ENCODE measurements at regions not wholly inside any gene's neighbourhood (a gene's known extent, or its start where the extent isn't known, plus 50 kb on each side); places are given as distances from the start of the nearest gene placed in this dataset.

- no peak for TF ChIP-seq NCOA1 (CRISPR knock-in tag; IDR thresholded peaks at IDR 0.05)
- no peak for TF ChIP-seq ZNF678 (CRISPR knock-in tag; IDR thresholded peaks at IDR 0.05)
- TF ChIP-seq NFKBIZ (CRISPR knock-in tag; IDR thresholded peaks at IDR 0.05) = no peak
- no peak for TF ChIP-seq YEATS4 (CRISPR knock-in tag; IDR thresholded peaks at IDR 0.05; ENCODE audit: borderline replicate concordance)
- TF ChIP-seq HNF4A (CRISPR knock-in tag; IDR thresholded peaks at IDR 0.05) = no peak
- TF ChIP-seq SIX4 (CRISPR knock-in tag; IDR thresholded peaks at IDR 0.05) = no peak
Measured at GRCh38 chr18:45408218-45408617, 207.1 kb upstream of the SLC14A2 start (continued).

GRCh38 chr18:45409971-45410370 lies 205.3 kb upstream of the SLC14A2 start:
- WGBS (ENCODE audit: low lambda C conversion rate) = 44% methylated on average over 4 of the region's 7 CpGs
- no peak for TF ChIP-seq ZFP1 (CRISPR knock-in tag; IDR thresholded peaks at IDR 0.05)
- TF ChIP-seq IKZF4 (CRISPR knock-in tag; IDR thresholded peaks at IDR 0.05; ENCODE audit: borderline replicate concordance, low read depth, not compliant biosample characterization) = no peak
- TF ChIP-seq MIER2 (CRISPR knock-in tag; IDR thresholded peaks at IDR 0.05) = no peak
- no peak for TF ChIP-seq ONECUT2 (CRISPR knock-in tag; IDR thresholded peaks at IDR 0.05)
- TF ChIP-seq TARDBP (CRISPR knock-in tag; IDR thresholded peaks at IDR 0.05) = no peak
- no peak for TF ChIP-seq PRDM10 (CRISPR knock-in tag; IDR thresholded peaks at IDR 0.05; ENCODE audit: low read depth)
- no peak for TF ChIP-seq SYNCRIP (IDR thresholded peaks at IDR 0.05; ENCODE audit: insufficient read depth, low read depth, low read length)
- TF ChIP-seq MLX (CRISPR knock-in tag; IDR thresholded peaks at IDR 0.05) = no peak
- TF ChIP-seq KLF13 (CRISPR knock-in tag; IDR thresholded peaks at IDR 0.05) = no peak
- no peak for TF ChIP-seq NCOA2 (CRISPR knock-in tag; IDR thresholded peaks at IDR 0.05)
- no peak for TF ChIP-seq TEF (CRISPR knock-in tag; IDR thresholded peaks at IDR 0.05)
- no peak for TF ChIP-seq SCMH1 (CRISPR knock-in tag; IDR thresholded peaks at IDR 0.05; ENCODE audit: borderline replicate concordance)
- TF ChIP-seq KDM4B (CRISPR knock-in tag; IDR thresholded peaks at IDR 0.05) = no peak
- Histone ChIP-seq H3K79me2 (ENCODE audit: insufficient read depth, low read length) (no peaks in the 10 kb centered on the region), H3K4me1 (ENCODE audit: insufficient read depth, low read length) (no peaks in the 10 kb centered on the region), H3K4me2 (ENCODE audit: low read depth, low read length) (no peak overlapping the region), H3K9me3 (ENCODE audit: low read length) (no peaks in the 10 kb centered on the region), H3K36me3 (replicated peaks in 1 of 2; ENCODE audit: control insufficient read depth in 1 of 2, insufficient read depth in 2 of 2, low read length in 2 of 2) (no peaks in the 10 kb centered on the region), H2AFZ (ENCODE audit: low read length) (no peak overlapping the region), H3K4me3 (replicated peaks in 1 of 3; ENCODE audit: insufficient read depth in 1 of 3, low read depth in 2 of 3, low read length in 3 of 3) (no peak overlapping the region), H3K27ac (ENCODE audit: extremely low read length, insufficient read depth, low read length) (no peak overlapping the region), H4K20me1 (ENCODE audit: insufficient read depth, low read length) (no peaks in the 10 kb centered on the region), H3K27me3 (ENCODE audit: control insufficient read depth in 1 of 2, insufficient read depth in 2 of 2, low read length in 2 of 2) (no peaks in the 10 kb centered on the region), H3K9ac (ENCODE audit: insufficient read depth, low read depth, low read length) (no peak overlapping the region)
- ChIA-PET CTCF (ENCODE audit: low intra/inter-chr PET ratio, low total read pairs) (no interaction called here), POLR2A (no interaction called here)
- DNase-seq (ENCODE audit: low spot score) (no peak), ATAC-seq (no peak), FAIRE-seq (no peak)
- BruUV-seq (replicated peaks) = no TSS peak
- intact Hi-C loops (cut with micrococcal nuclease; ENCODE audit: unreplicated experiment) (no loop called here), in situ Hi-C loops (cut with HindIII; ENCODE audit: extremely low pct_ligation_motif_present, low pct_unique_long_range_greater_than_20kb) (no loop called here)
